BLaER1 (cell line): ENCODE measurements at regions not wholly inside any gene's neighbourhood (a gene's known extent, or its start where the extent isn't known, plus 50 kb on each side); places are given as distances from the start of the nearest gene placed in this dataset.

Experiments
- H3K27ac ChIP-seq: shearing (Covaris generic); formaldehyde crosslinking; 2 replicates; pipeline ENCODE4 v1.8.1; 2022
- H3K27me3 ChIP-seq: shearing (Covaris generic); formaldehyde crosslinking; 2 replicates; pipeline ENCODE4 v1.8.1; 2022
- H3K36me3 ChIP-seq: shearing (Covaris generic); formaldehyde crosslinking; 2 replicates; pipeline ENCODE4 v1.8.1; 2022
- H3K4me1 ChIP-seq: shearing (Covaris generic); formaldehyde crosslinking; 2 replicates; pipeline ENCODE4 v1.8.1; 2022
- H3K4me2 ChIP-seq: shearing (Covaris generic); formaldehyde crosslinking; 2 replicates; pipeline ENCODE4 v1.8.1; 2022
- H3K4me3 ChIP-seq: shearing (Covaris generic); formaldehyde crosslinking; 2 replicates; pipeline ENCODE4 v1.8.1; 2022
- H3K9ac ChIP-seq: shearing (Covaris generic); formaldehyde crosslinking; 2 replicates; pipeline ENCODE4 v1.8.1; 2022
- H3K9me3 ChIP-seq: shearing (Covaris generic); formaldehyde crosslinking; 2 replicates; pipeline ENCODE4 v1.8.1; 2022
- H4K20me1 ChIP-seq: shearing (Covaris generic); formaldehyde crosslinking; 2 replicates; pipeline ENCODE4 v1.8.1; 2022
- Cebpa-rat ChIP-seq: shearing (Covaris generic); IDR thresholded peaks from 2 replicates; pipeline ENCODE4 v1.8.1; 2022

GRCh38 chr7:132733860-132734259 is 157.6 kb upstream of the PLXNA4 start:
- no peak overlapping the region for H3K4me3 ChIP-seq
- no peak overlapping the region for H3K9ac ChIP-seq
- H3K27ac ChIP-seq, result no peak overlapping the region
- H3K4me2 ChIP-seq, result no peak overlapping the region
- no peaks in the 10 kb centered on the region for H3K9me3 ChIP-seq
- H4K20me1 ChIP-seq, result no peaks in the 10 kb centered on the region
- TF ChIP-seq Cebpa-rat, result no peak
- H3K4me1 ChIP-seq, result no peaks in the 10 kb centered on the region
- no peaks in the 10 kb centered on the region for H3K27me3 ChIP-seq
- H3K36me3 ChIP-seq, result no peaks in the 10 kb centered on the region

GRCh38 chr7:132732321-132732865 is 156.1 kb upstream of the PLXNA4 start:
- H3K4me2 ChIP-seq, result no peak overlapping the region
- no peaks in the 10 kb centered on the region for H4K20me1 ChIP-seq
- H3K9me3 ChIP-seq, result no peaks in the 10 kb centered on the region
- no peak overlapping the region for H3K9ac ChIP-seq
- H3K36me3 ChIP-seq, result no peaks in the 10 kb centered on the region
- no peak for TF ChIP-seq Cebpa-rat
- H3K4me1 ChIP-seq, result no peaks in the 10 kb centered on the region
- no peak overlapping the region for H3K27ac ChIP-seq
- no peaks in the 10 kb centered on the region for H3K27me3 ChIP-seq
- no peak overlapping the region for H3K4me3 ChIP-seq

- H3K27ac ChIP-seq, result no peak overlapping the region
- H3K9me3 ChIP-seq, result no peaks in the 10 kb centered on the region
- H3K27me3 ChIP-seq, result no peaks in the 10 kb centered on the region
- no peaks in the 10 kb centered on the region for H3K4me1 ChIP-seq
- H3K4me2 ChIP-seq, result no peak overlapping the region
- no peak overlapping the region for H3K9ac ChIP-seq
- no peaks in the 10 kb centered on the region for H4K20me1 ChIP-seq
- no peak overlapping the region for H3K4me3 ChIP-seq
- no peaks in the 10 kb centered on the region for H3K36me3 ChIP-seq
- TF ChIP-seq Cebpa-rat, result no peak
These were observed 153.8 kb upstream of the PLXNA4 start for GRCh38 chr7:132730105-132730504.

- Histone ChIP-seq H3K4me1 (no peaks in the 10 kb centered on the region), H3K27ac (no peak overlapping the region), H3K9ac (no peak overlapping the region), H3K36me3 (no peaks in the 10 kb centered on the region), H3K27me3 (no peaks in the 10 kb centered on the region), H3K4me3 (no peak overlapping the region), H3K4me2 (no peak overlapping the region), H3K9me3 (peaks cover 15% of the 10 kb centered on the region), H4K20me1 (no peaks in the 10 kb centered on the region)
- TF ChIP-seq Cebpa-rat, result 0 out of 2 replicates have a peak, but pooled peaks have one; percentile 19
These were observed 147.3 kb upstream of the PLXNA4 start for GRCh38 chr7:132723506-132724081.

GRCh38 chr7:132720835-132721234 is 144.6 kb upstream of the PLXNA4 start:
- Histone ChIP-seq H3K9ac (no peak overlapping the region), H4K20me1 (no peaks in the 10 kb centered on the region), H3K27me3 (no peaks in the 10 kb centered on the region), H3K4me3 (no peak overlapping the region), H3K36me3 (no peaks in the 10 kb centered on the region), H3K4me2 (no peak overlapping the region), H3K4me1 (no peaks in the 10 kb centered on the region), H3K9me3 (peaks cover 17% of the 10 kb centered on the region), H3K27ac (no peak overlapping the region)
- TF ChIP-seq Cebpa-rat, result no peak

GRCh38 chr7:132713893-132714292 is 137.6 kb upstream of the PLXNA4 start:
- Histone ChIP-seq H3K4me1 (no peaks in the 10 kb centered on the region), H3K27me3 (no peaks in the 10 kb centered on the region), H3K36me3 (no peaks in the 10 kb centered on the region), H3K4me3 (no peak overlapping the region), H3K9ac (no peak overlapping the region), H3K4me2 (no peak overlapping the region), H3K9me3 (peaks cover 5% of the 10 kb centered on the region; the same call in 1 of the 2 replicates), H3K27ac (no peak overlapping the region), H4K20me1 (no peaks in the 10 kb centered on the region)
- TF ChIP-seq Cebpa-rat, result no peak

GRCh38 chr7:132709971-132710567 is 133.8 kb upstream of the PLXNA4 start:
- Histone ChIP-seq H3K27ac (no peak overlapping the region), H3K4me1 (peaks cover 6% of the 10 kb centered on the region), H3K4me2 (no peak overlapping the region), H3K9ac (no peak overlapping the region), H3K27me3 (no peaks in the 10 kb centered on the region), H3K4me3 (no peak overlapping the region), H3K9me3 (no peaks in the 10 kb centered on the region), H3K36me3 (no peaks in the 10 kb centered on the region), H4K20me1 (no peaks in the 10 kb centered on the region)
- no peak for TF ChIP-seq Cebpa-rat

GRCh38 chr7:132708470-132708869 is 132.2 kb upstream of the PLXNA4 start:
- H3K9me3 ChIP-seq, result no peaks in the 10 kb centered on the region

GRCh38 chr7:132705146-132705545 is 128.9 kb upstream of the PLXNA4 start:
- H3K27ac ChIP-seq, result 0 out of 2 replicates have a peak overlapping the region, but pooled peaks have one; percentile 25
- no peaks in the 10 kb centered on the region for H4K20me1 ChIP-seq
- peaks cover 8% of the 10 kb centered on the region; the same call in 1 of the 2 replicates for H3K9me3 ChIP-seq
- H3K4me1 ChIP-seq, result peaks cover 10% of the 10 kb centered on the region
- H3K27me3 ChIP-seq, result no peaks in the 10 kb centered on the region
- H3K4me3 ChIP-seq, result no peak overlapping the region
- H3K36me3 ChIP-seq, result no peaks in the 10 kb centered on the region
- H3K4me2 ChIP-seq, result peak overlapping the region; percentile 54
- TF ChIP-seq Cebpa-rat, result no peak
- H3K9ac ChIP-seq, result no peak overlapping the region

More at GRCh38 chr7:132708470-132708869, 132.2 kb upstream of the PLXNA4 start:
- Histone ChIP-seq H3K4me3 (no peak overlapping the region), H3K9ac (no peak overlapping the region), H3K27ac (no peak overlapping the region), H4K20me1 (no peaks in the 10 kb centered on the region), H3K36me3 (no peaks in the 10 kb centered on the region), H3K4me2 (no peak overlapping the region), H3K27me3 (no peaks in the 10 kb centered on the region), H3K4me1 (peaks cover 10% of the 10 kb centered on the region)
- no peak for TF ChIP-seq Cebpa-rat

GRCh38 chr7:132703742-132704141 is 127.5 kb upstream of the PLXNA4 start:
- Histone ChIP-seq H3K4me2 (no peak overlapping the region), H3K9ac (no peak overlapping the region), H3K4me3 (no peak overlapping the region), H3K9me3 (peaks cover 8% of the 10 kb centered on the region; the same call in 1 of the 2 replicates), H3K27me3 (no peaks in the 10 kb centered on the region), H3K36me3 (no peaks in the 10 kb centered on the region), H4K20me1 (no peaks in the 10 kb centered on the region), H3K4me1 (peaks cover 21% of the 10 kb centered on the region), H3K27ac (no peak overlapping the region)
- no peak for TF ChIP-seq Cebpa-rat
